ENCODE measurements at regions not wholly inside any gene's neighbourhood (a gene's known extent, or its start where the extent isn't known, plus 50 kb on each side); places are given as distances from the start of the nearest gene placed in this dataset.

GRCh38 chr3:144462337-144462736 is 490.7 kb downstream of the DIPK2A start:
- Histone ChIP-seq H3F3A (replicated peaks; ENCODE audit: low read depth) (no peaks in the 10 kb centered on the region), H4K20me1 (replicated peaks; ENCODE audit: insufficient read depth) (no peaks in the 10 kb centered on the region), H3K27ac (ENCODE audit: low read depth) (no peak overlapping the region), H3K4me3 (no peak overlapping the region), H3K9me2 (ENCODE audit: insufficient read depth) (peaks cover 4% of the 10 kb centered on the region; the same call in 1 of the 2 replicates), H3K4me1 (ENCODE audit: insufficient read depth) (no peaks in the 10 kb centered on the region), H3K27me3 (ENCODE audit: insufficient read depth) (no peaks in the 10 kb centered on the region), H3K4me2 (no peak overlapping the region), H2AFZ (peak overlapping the region; percentile 64; the same call in 1 of the 2 replicates), H3K79me2 (replicated peaks; ENCODE audit: insufficient read depth) (no peaks in the 10 kb centered on the region), H3K36me3 (ENCODE audit: insufficient read depth) (no peaks in the 10 kb centered on the region)
- DNase-seq (ENCODE audit: low spot score) (no peak), ATAC-seq (no peak)
- no peaks in the 10 kb centered on the region for H3K27me3 Mint-ChIP-seq (ENCODE audit: insufficient read depth, low read depth, poor library complexity)
- no peak for TF ChIP-seq REST (IDR thresholded peaks at IDR 0.05; ENCODE audit: unreplicated experiment)
- no peak for TF ChIP-seq STAT1 (IDR thresholded peaks at IDR 0.05; ENCODE audit: unreplicated experiment)
- TF ChIP-seq JUNB (IDR thresholded peaks at IDR 0.05; ENCODE audit: unreplicated experiment) = no peak
- TF ChIP-seq CREB1 (CRISPR knock-in tag; IDR thresholded peaks at IDR 0.05; ENCODE audit: low read depth) = no peak
- TF ChIP-seq NANOG (IDR thresholded peaks at IDR 0.05; ENCODE audit: borderline replicate concordance) = no peak
- TF ChIP-seq ZNF331 (CRISPR knock-in tag; IDR thresholded peaks at IDR 0.05; ENCODE audit: low read depth) = no peak
- no peak for TF ChIP-seq EZH2phosphoT487 (IDR thresholded peaks at IDR 0.05; ENCODE audit: unreplicated experiment)
- no peak for TF ChIP-seq POLR2AphosphoS5 (IDR thresholded peaks at IDR 0.05; ENCODE audit: low read depth)
- H3K36me3 Mint-ChIP-seq (ENCODE audit: low read depth) = no peaks in the 10 kb centered on the region
- no peak overlapping the region for H3K27ac Mint-ChIP-seq
- H3K9me3 Mint-ChIP-seq = no peaks in the 10 kb centered on the region
- no peak overlapping the region for H3K4me3 Mint-ChIP-seq
- H3K4me1 Mint-ChIP-seq = peaks cover 9% of the 10 kb centered on the region

- Mint-ChIP-seq H3K27ac (no peak overlapping the region), H3K4me3 (no peak overlapping the region), H3K27me3 (ENCODE audit: insufficient read depth, low read depth, poor library complexity) (no peaks in the 10 kb centered on the region), H3K4me1 (peaks cover 12% of the 10 kb centered on the region), H3K9me3 (no peaks in the 10 kb centered on the region), H3K36me3 (ENCODE audit: low read depth) (no peaks in the 10 kb centered on the region)
- Histone ChIP-seq H3K9me2 (ENCODE audit: insufficient read depth) (no peaks in the 10 kb centered on the region), H3K4me2 (no peak overlapping the region), H3K27ac (ENCODE audit: low read depth) (no peak overlapping the region), H3K4me1 (ENCODE audit: insufficient read depth) (no peaks in the 10 kb centered on the region), H2AFZ (no peak overlapping the region), H4K20me1 (replicated peaks; ENCODE audit: insufficient read depth) (no peaks in the 10 kb centered on the region), H3K4me3 (no peak overlapping the region), H3F3A (replicated peaks; ENCODE audit: low read depth) (no peaks in the 10 kb centered on the region), H3K79me2 (replicated peaks; ENCODE audit: insufficient read depth) (no peaks in the 10 kb centered on the region), H3K36me3 (ENCODE audit: insufficient read depth) (no peaks in the 10 kb centered on the region), H3K27me3 (ENCODE audit: insufficient read depth) (no peaks in the 10 kb centered on the region)
- no peak for ATAC-seq
- no peak for DNase-seq (ENCODE audit: low spot score)
- TF ChIP-seq CTCF (conservative IDR thresholded peaks at IDR 0.05; ENCODE audit: low read depth in 2 of 2) (no peak), STAT1 (IDR thresholded peaks at IDR 0.05; ENCODE audit: unreplicated experiment) (no peak), ZNF462 (CRISPR knock-in tag; IDR thresholded peaks at IDR 0.05) (no peak), ZNF331 (CRISPR knock-in tag; IDR thresholded peaks at IDR 0.05; ENCODE audit: low read depth) (no peak), CREB1 (CRISPR knock-in tag; IDR thresholded peaks at IDR 0.05; ENCODE audit: low read depth) (no peak), JUNB (IDR thresholded peaks at IDR 0.05; ENCODE audit: unreplicated experiment) (no peak), NANOG (IDR thresholded peaks at IDR 0.05; ENCODE audit: borderline replicate concordance) (no peak)
Observed at GRCh38 chr3:144463911-144464310, 492.3 kb downstream of the DIPK2A start.
